ENCODE measurements at regions not wholly inside any gene's neighbourhood (a gene's known extent, or its start where the extent isn't known, plus 50 kb on each side); places are given as distances from the start of the nearest gene placed in this dataset.

DNA sequence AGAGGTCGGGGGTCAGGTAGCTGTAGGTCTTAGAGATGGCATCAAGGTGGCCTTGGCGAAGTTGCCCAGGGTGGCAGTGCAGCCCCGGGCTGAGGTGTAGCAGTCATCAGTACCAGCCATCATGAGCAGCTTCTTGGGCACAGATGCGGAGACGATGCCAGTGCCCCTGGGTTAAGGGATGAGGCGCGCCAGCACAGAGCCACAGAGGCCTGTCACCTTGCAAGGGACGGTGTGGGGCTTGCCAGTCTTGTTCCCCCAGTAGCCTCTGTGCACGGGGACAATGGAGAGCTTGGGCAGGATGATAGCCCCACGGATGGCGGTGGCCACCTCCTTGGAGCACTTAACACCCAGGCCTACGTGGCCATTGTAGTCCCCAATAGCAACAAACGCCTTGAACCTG, 750.7 kb upstream of the PABPC4L start:
- no peak for FAIRE-seq
- POLR2A ChIA-PET, result no interaction called here
- dilution Hi-C loops (cut with MboI; ENCODE audit: extremely low pct_ligation_motif_present, low sequenced_read_pairs), result no loop called here

GRCh38 chr4:134948110-134948642, 746.6 kb upstream of the PABPC4L start:
- POLR2A ChIA-PET, result no interaction called here
- no peak for TF ChIP-seq CTCF (IDR thresholded peaks at IDR 0.05; ENCODE audit: extremely low read depth in 1 of 2, insufficient read depth in 1 of 2, low read depth in 1 of 2, low read length in 2 of 2)
- TF ChIP-seq POLR2AphosphoS5 (IDR thresholded peaks at IDR 0.05; ENCODE audit: insufficient read depth, low read depth, low read length), result no peak
- no peak for TF ChIP-seq GATA2 (IDR thresholded peaks at IDR 0.05; ENCODE audit: insufficient read depth, insufficient read length, low read depth, low read length)
- Histone ChIP-seq H3K4me3 (replicated peaks in 1 of 3; ENCODE audit: insufficient read depth in 1 of 3, low read depth in 1 of 3, low read length in 3 of 3) (no peak overlapping the region), H3K4me2 (ENCODE audit: insufficient read depth, low read length) (no peak overlapping the region), H2AFZ (ENCODE audit: low read depth, low read length) (no peak overlapping the region), H3K4me1 (ENCODE audit: control insufficient read depth, extremely low read depth, insufficient read depth, low read length) (no peaks in the 10 kb centered on the region), H3K79me2 (ENCODE audit: control insufficient read depth, insufficient read depth, low read length) (no peaks in the 10 kb centered on the region), H3K27me3 (ENCODE audit: control insufficient read depth in 2 of 2, insufficient read depth in 2 of 2, low read length in 2 of 2) (no peaks in the 10 kb centered on the region), H3K27ac (ENCODE audit: insufficient read depth, low read depth, low read length) (no peak overlapping the region), H3K9ac (replicated peaks; ENCODE audit: extremely low read depth, insufficient read depth, low read length) (no peak overlapping the region), H3K9me1 (replicated peaks; ENCODE audit: control insufficient read depth, extremely low read depth, insufficient read depth, low read length) (no peaks in the 10 kb centered on the region), H3K9me3 (replicated peaks; ENCODE audit: control insufficient read depth, insufficient read depth, low read length) (no peaks in the 10 kb centered on the region), H3K36me3 (ENCODE audit: control insufficient read depth in 2 of 2, extremely low read depth in 1 of 2, insufficient read depth in 2 of 2, low read length in 2 of 2) (no peaks in the 10 kb centered on the region), H4K20me1 (replicated peaks; ENCODE audit: control insufficient read depth, extremely low read depth, insufficient read depth, low read length) (no peaks in the 10 kb centered on the region)
- dilution Hi-C loops (cut with MboI; ENCODE audit: extremely low pct_ligation_motif_present, low sequenced_read_pairs) (no loop called here), intact Hi-C loops (cut with micrococcal nuclease) (no loop called here)
- CTCF ChIA-PET, result no interaction called here
- no peak for FAIRE-seq
- no peak for DNase-seq (ENCODE audit: low read depth, low spot score)
- BruUV-seq (replicated peaks), result no TSS peak

More for the DNA sequence above, 750.7 kb upstream of the PABPC4L start:
- BruUV-seq (replicated peaks), result no TSS peak
- Histone ChIP-seq H3K9me3 (replicated peaks; ENCODE audit: control insufficient read depth, insufficient read depth, low read length) (no peaks in the 10 kb centered on the region), H4K20me1 (replicated peaks; ENCODE audit: control insufficient read depth, extremely low read depth, insufficient read depth, low read length) (no peaks in the 10 kb centered on the region), H3K9me1 (replicated peaks; ENCODE audit: control insufficient read depth, extremely low read depth, insufficient read depth, low read length) (no peaks in the 10 kb centered on the region), H3K9ac (replicated peaks; ENCODE audit: extremely low read depth, insufficient read depth, low read length) (no peak overlapping the region), H3K79me2 (ENCODE audit: control insufficient read depth, insufficient read depth, low read length) (no peaks in the 10 kb centered on the region), H3K27ac (ENCODE audit: insufficient read depth, low read depth, low read length) (no peak overlapping the region), H3K27me3 (ENCODE audit: control insufficient read depth in 2 of 2, insufficient read depth in 2 of 2, low read length in 2 of 2) (no peaks in the 10 kb centered on the region), H3K4me1 (ENCODE audit: control insufficient read depth, extremely low read depth, insufficient read depth, low read length) (no peaks in the 10 kb centered on the region), H2AFZ (ENCODE audit: low read depth, low read length) (no peak overlapping the region), H3K4me2 (ENCODE audit: insufficient read depth, low read length) (no peak overlapping the region), H3K36me3 (ENCODE audit: control insufficient read depth in 2 of 2, extremely low read depth in 1 of 2, insufficient read depth in 2 of 2, low read length in 2 of 2) (no peaks in the 10 kb centered on the region), H3K4me3 (replicated peaks in 1 of 3; ENCODE audit: insufficient read depth in 1 of 3, low read depth in 1 of 3, low read length in 3 of 3) (no peak overlapping the region)
- no peak for DNase-seq (ENCODE audit: low read depth, low spot score)
- no peak for TF ChIP-seq EZH2 (IDR thresholded peaks at IDR 0.05; ENCODE audit: borderline replicate concordance, low read depth, low read length, severe bottlenecking)
- no peak for TF ChIP-seq GATA2 (IDR thresholded peaks at IDR 0.05; ENCODE audit: insufficient read depth, insufficient read length, low read depth, low read length)
- no peak for TF ChIP-seq POLR2AphosphoS5 (IDR thresholded peaks at IDR 0.05; ENCODE audit: insufficient read depth, low read depth, low read length)
- TF ChIP-seq MYC (IDR thresholded peaks at IDR 0.05; ENCODE audit: low read depth, low read length), result no peak
- intact Hi-C loops (cut with micrococcal nuclease), result no loop called here
- CTCF ChIA-PET, result no interaction called here
